Lower lobe of right lung (tissue), 2 donors: ENCODE measurements at regions not wholly inside any gene's neighbourhood (a gene's known extent, or its start where the extent isn't known, plus 50 kb on each side); places are given as distances from the start of the nearest gene placed in this dataset.

Experiments
- ATAC-seq, 2 donors: fragments of 200-7000 bp; cut with Tn5 transposase; one replicate each; pipeline ENCODE4 v1.9.1; 2020 to 2022; ENCODE audit warnings: mild to moderate bottlenecking in 2 of 2, moderate library complexity in 2 of 2
- DNase-seq: peaks from one replicate; pipeline ENCODE4 v3.0.0-alpha.2; 2020
- H3K27ac ChIP-seq: fragments of 200-600 bp; one replicate; pipeline ENCODE4 v1.8.0; 2022
- H3K27me3 ChIP-seq: fragments of 200-600 bp; one replicate; pipeline ENCODE4 v1.8.0; 2022; ENCODE audit warnings: low read depth
- H3K36me3 ChIP-seq: fragments of 200-600 bp; one replicate; pipeline ENCODE4 v1.8.0; 2022; ENCODE audit warnings: mild to moderate bottlenecking
- H3K4me1 ChIP-seq: fragments of 200-600 bp; one replicate; pipeline ENCODE4 v1.8.0; 2022
- H3K4me3 ChIP-seq: fragments of 200-600 bp; one replicate; pipeline ENCODE4 v1.8.0; 2022; ENCODE audit warnings: mild to moderate bottlenecking
- H3K9me3 ChIP-seq: fragments of 200-600 bp; one replicate; pipeline ENCODE4 v1.8.0; 2022
- intact Hi-C: fragments of 100-400 bp; cut with DNase I; formaldehyde crosslinking; loops from one replicate; pipeline ENCODE4 v1.11.0; 2022
- TF ChIP-seq, protein P1 (sequence below): fragments of 200-600 bp; IDR thresholded peaks from one replicate; pipeline ENCODE4 v1.8.0; 2022; ENCODE audit warnings: antibody characterized with exemption, mild to moderate bottlenecking
- donor health status: DM: no; HTN: yes; CAD: no; lungs with severe emphysema.

DNA sequence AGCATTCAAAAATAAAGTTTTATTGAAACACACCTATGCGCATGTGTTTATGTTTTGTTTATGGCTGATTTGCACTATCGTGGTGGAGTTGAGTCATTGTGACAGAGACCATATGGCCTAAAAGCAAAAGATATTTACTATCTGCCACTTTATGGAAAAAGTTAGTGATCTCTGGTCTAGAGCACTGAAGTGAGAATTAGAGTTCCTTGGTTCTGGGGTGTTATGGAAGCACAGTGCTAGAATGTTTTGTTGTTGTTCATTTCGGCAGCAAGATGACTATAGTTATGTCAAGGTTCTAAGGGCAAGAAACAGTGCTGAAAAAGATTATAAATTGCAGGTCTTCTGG lies 416.5 kb downstream of the SLC4A3 start:
- Histone ChIP-seq H3K9me3 (no peaks in the 10 kb centered on the region), H3K36me3 (no peaks in the 10 kb centered on the region), H3K27ac (no peak overlapping the region), H3K4me3 (no peak overlapping the region), H3K4me1 (no peaks in the 10 kb centered on the region), H3K27me3 (no peaks in the 10 kb centered on the region)
- TF ChIP-seq, protein P1, sequence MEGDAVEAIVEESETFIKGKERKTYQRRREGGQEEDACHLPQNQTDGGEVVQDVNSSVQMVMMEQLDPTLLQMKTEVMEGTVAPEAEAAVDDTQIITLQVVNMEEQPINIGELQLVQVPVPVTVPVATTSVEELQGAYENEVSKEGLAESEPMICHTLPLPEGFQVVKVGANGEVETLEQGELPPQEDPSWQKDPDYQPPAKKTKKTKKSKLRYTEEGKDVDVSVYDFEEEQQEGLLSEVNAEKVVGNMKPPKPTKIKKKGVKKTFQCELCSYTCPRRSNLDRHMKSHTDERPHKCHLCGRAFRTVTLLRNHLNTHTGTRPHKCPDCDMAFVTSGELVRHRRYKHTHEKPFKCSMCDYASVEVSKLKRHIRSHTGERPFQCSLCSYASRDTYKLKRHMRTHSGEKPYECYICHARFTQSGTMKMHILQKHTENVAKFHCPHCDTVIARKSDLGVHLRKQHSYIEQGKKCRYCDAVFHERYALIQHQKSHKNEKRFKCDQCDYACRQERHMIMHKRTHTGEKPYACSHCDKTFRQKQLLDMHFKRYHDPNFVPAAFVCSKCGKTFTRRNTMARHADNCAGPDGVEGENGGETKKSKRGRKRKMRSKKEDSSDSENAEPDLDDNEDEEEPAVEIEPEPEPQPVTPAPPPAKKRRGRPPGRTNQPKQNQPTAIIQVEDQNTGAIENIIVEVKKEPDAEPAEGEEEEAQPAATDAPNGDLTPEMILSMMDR: no peak
- ATAC-seq (no peak), DNase-seq (no peak)
- intact Hi-C loops: no loop called here

DNA sequence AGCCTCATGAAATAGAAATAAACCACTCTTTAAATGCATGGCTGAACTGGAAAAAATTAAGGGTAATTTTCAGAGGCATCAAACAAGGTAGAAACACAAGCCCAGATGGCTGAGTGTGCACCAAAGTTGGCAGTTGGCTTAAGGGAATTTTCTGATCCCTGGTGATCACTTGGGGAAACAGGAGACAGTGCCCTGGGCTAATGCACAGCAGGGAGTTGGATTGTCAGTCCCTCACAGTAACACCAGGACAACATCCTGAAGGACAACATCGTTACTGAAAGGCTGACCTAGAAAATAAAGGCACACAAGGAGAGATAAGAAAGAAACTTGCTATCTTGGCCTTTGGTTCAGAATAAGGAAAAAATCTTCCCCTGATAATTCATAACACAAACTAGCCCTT lies 417.0 kb downstream of the SLC4A3 start:
- H3K4me3 ChIP-seq: no peak overlapping the region
- DNase-seq (no peak), ATAC-seq (no peak)
- TF ChIP-seq, protein P1: no peak
- no peaks in the 10 kb centered on the region for H3K27me3 ChIP-seq
- no peaks in the 10 kb centered on the region for H3K4me1 ChIP-seq
- intact Hi-C loops: no loop called here
- H3K27ac ChIP-seq: no peak overlapping the region
- no peaks in the 10 kb centered on the region for H3K36me3 ChIP-seq
- H3K9me3 ChIP-seq: no peaks in the 10 kb centered on the region

DNA sequence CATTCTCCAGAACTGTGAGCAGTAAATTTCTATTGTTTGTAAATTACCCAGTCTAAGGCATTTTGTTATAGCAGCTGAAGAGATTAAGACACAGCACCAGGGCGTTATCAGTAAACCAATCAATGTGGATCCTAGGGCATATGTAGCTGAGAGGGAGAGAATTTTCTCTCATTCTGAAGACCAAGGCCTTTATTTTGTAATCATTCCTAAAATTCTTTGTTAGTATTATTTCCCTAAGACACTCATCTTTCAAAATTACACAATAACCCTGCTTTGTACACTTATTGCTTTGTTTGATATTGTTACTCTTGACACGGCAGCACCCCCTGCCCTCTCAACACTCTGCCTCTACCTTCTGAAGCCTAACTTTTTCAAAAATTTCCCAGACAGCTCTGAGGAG lies 419.1 kb downstream of the SLC4A3 start:
- H3K27ac ChIP-seq: no peak overlapping the region
- TF ChIP-seq, protein P1: no peak
- no peak overlapping the region for H3K4me3 ChIP-seq
- no peaks in the 10 kb centered on the region for H3K27me3 ChIP-seq
- no peaks in the 10 kb centered on the region for H3K36me3 ChIP-seq
- intact Hi-C loops: no loop called here
- ATAC-seq: no peak
- H3K4me1 ChIP-seq: no peaks in the 10 kb centered on the region
- DNase-seq: no peak
- H3K9me3 ChIP-seq: no peaks in the 10 kb centered on the region

DNA sequence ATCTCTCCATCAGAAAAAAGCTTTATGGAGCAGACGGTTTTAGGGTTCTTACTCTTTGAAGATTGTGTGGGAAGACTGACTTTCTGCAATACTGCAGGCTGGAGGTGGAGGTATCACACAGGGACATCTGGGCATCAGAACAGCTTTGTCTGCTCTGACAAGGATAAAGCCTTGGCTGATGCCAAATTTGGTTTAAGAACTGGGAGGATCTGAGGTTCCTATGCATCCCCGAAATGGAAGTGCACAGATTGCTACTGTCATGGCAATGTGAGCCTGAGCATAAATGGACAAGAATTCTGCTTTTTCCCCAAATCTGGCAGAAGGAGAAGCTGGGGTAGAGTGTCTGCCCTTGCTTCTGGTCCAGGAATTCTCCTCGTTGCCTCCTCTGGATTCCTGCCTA lies 424.3 kb downstream of the SLC4A3 start:
- no peak for DNase-seq
- no peaks in the 10 kb centered on the region for H3K4me1 ChIP-seq
- TF ChIP-seq, protein P1: no peak
- peaks cover 4% of the 10 kb centered on the region for H3K9me3 ChIP-seq
- ATAC-seq: no peak
- intact Hi-C loops: no loop called here
- H3K36me3 ChIP-seq: no peaks in the 10 kb centered on the region
- H3K27ac ChIP-seq: no peak overlapping the region
- no peak overlapping the region for H3K4me3 ChIP-seq
- no peaks in the 10 kb centered on the region for H3K27me3 ChIP-seq

DNA sequence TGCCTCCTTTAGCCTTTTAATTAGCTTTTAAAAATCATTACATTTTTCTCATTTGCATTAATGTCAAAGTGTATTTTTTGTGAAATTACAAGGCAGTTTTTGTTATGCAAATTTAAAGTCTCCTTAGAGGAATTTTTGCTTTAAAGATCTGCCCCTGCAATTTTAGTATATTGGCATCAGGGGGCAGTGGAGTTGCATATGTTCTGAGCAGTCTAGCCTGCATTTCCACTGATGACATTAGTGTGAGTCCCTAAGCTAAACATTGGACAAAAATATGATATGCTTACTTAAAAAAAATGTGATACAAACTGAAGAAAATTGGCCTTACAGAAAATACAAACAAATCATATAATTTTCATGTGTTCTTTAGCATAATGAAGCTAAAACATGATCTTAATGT lies 426.5 kb downstream of the SLC4A3 start:
- DNase-seq (no peak), ATAC-seq (no peak)
- no peak overlapping the region for H3K27ac ChIP-seq
- no peaks in the 10 kb centered on the region for H3K36me3 ChIP-seq
- no peaks in the 10 kb centered on the region for H3K4me1 ChIP-seq
- peaks cover 4% of the 10 kb centered on the region for H3K9me3 ChIP-seq
- TF ChIP-seq, protein P1: no peak
- H3K4me3 ChIP-seq: no peak overlapping the region
- no peaks in the 10 kb centered on the region for H3K27me3 ChIP-seq
- intact Hi-C loops: no loop called here

DNA sequence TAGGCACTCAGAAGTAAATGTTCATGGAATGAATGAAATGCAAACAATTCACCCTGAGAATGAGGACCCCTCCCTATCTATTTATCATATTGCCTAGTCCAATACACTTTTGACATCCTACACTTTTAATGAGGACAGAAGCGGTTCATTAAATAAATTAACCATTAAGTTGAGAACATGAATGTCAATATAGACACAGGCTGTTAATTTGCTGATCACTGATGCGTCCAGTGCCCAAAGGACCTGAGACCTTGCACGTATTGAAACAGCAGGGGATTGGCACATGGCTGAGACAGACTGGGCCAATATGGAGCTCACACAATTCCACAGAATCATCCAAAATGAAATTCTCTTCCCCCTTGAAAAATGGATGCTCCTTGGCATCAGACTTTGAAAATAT lies 430.0 kb downstream of the SLC4A3 start:
- H3K4me3 ChIP-seq: no peak overlapping the region

More for the DNA sequence above, 430.0 kb downstream of the SLC4A3 start:
- H3K9me3 ChIP-seq: peaks cover 4% of the 10 kb centered on the region
- DNase-seq (no peak), ATAC-seq (no peak)
- no peaks in the 10 kb centered on the region for H3K4me1 ChIP-seq
- TF ChIP-seq, protein P1: no peak
- H3K27ac ChIP-seq: no peak overlapping the region
- intact Hi-C loops: no loop called here
- no peaks in the 10 kb centered on the region for H3K27me3 ChIP-seq
- H3K36me3 ChIP-seq: no peaks in the 10 kb centered on the region
